Middle frontal gyrus (tissue), 1 donor: ENCODE measurements at regions not wholly inside any gene's neighbourhood (a gene's known extent, or its start where the extent isn't known, plus 50 kb on each side); places are given as distances from the start of the nearest gene placed in this dataset.
"Not testable (repeated sequence)": the region's sequence is repeated elsewhere in the genome, so short reads cannot be mapped to it uniquely, and the experiment has no call there.

Experiments
- DNase-seq: peaks from one replicate; pipeline ENCODE4 v3.0.0-alpha.2; 2015; ENCODE audit warnings: low spot score; ENCODE audit errors: extremely low spot score

DNA sequence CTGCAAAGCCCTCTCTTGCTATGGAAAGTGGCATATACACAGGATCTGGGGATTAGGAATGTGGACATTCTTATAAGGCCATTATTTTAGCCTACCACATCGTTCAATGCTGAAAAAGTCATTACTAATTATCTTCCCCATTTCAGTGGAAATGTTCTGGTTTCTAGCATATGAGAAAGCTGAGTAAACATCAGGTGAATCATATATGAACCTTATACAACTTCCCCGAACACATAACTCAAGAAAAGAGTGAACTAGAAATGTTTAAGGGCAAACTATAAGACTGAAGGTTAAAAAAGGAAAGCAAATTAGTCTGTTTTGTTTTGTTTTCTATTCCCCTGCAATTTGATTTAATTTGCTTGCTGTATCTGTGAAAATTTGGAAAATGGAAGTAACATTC, 62.5 kb upstream of the SEC22B start:
- DNase-seq = not testable (repeated sequence)

DNA sequence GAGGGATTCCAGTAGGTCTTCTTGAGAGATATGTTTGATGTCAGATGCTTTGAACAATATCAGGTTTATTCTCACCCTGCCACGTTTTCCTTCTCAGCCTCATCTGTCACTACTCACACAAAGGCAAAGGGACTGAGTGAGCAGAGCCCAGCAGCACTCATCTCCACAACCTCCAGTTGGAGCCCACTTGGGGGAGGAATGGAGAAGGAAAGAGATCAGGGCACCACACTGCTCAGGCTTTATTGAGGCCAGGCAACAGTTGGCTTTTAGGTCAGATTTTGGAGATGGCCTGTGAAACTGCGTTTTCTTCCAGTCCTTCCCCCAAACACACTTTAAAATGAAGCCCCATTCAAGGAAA, 57.3 kb upstream of the SEC22B start:
- not testable (repeated sequence) for DNase-seq

DNA sequence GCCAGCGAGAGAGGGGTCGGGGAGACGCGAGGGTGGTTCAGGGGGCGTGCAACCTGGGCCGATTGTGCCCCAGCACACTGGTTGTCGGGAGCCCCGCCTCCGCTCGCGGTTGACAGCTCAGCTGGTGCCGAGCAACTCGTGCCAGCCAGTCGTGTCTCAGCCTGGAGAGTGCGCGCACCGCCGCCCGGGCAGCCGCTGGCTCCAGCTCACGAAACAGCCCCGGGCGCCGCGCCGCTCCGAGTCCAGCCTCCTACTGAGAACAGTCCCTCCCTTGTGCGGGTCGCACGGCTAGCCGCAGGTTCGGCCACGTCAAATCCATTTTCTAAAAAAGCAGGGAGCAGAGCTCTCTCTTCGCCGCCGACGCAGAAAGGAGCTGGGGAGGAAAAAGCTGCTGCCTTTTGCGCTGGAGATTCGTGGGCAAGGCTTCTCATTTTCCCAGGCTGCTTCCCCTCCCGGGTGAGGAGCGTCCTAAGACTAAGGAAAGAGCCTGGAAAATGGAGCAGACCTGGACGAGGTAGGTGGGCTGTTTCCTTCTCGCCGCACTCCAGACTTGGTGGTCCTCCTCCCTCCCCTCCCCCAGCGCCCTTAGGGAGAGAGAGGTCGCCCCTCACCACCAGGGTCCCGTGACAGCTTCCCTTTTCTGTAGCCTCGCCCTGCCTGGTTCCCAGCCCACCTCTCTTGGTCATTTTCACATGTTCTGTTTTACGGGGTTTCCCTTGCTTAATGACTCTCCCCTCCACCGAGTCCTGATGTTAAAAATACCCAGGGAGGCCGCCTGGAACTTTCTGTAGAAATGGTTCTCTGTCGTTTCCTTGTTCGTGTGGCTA, 56.7 kb upstream of the SEC22B start:
- not testable (repeated sequence) for DNase-seq

GRCh38 chr1:120229835-120230234, 53.5 kb upstream of the SEC22B start:
- DNase-seq = not testable (repeated sequence)
